ENCODE measurements at regions not wholly inside any gene's neighbourhood (a gene's known extent, or its start where the extent isn't known, plus 50 kb on each side); places are given as distances from the start of the nearest gene placed in this dataset.

DNA sequence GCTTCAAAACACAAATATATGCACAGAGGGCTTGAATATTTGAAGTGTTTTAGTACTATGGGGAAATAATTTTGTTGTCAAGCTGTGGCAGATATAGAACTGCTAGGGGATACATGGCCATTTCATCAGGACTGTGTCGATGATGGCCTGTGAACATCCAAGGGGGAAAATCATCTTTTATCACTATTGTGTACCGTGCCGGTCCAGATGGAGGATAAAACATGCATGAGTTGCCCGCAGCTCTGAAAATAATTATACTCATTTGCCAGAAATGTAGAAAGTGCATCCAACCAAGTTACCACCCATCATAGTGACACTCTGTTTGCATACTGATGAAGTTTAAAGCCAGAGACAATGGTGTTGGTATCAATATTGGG, 405.9 kb downstream of the ZSWIM6 start:
- POLR2A ChIA-PET = no interaction called here
- no peak for TF ChIP-seq FOXM1 (IDR thresholded peaks at IDR 0.05; ENCODE audit: borderline replicate concordance)
- no peak for TF ChIP-seq NFRKB (IDR thresholded peaks at IDR 0.05)
- TF ChIP-seq BHLHE40 (IDR thresholded peaks at IDR 0.05; ENCODE audit: borderline replicate concordance) = no peak
- no peak for DNase-seq (ENCODE audit: extremely low spot score)
- CTCF ChIA-PET = no interaction called here

DNA sequence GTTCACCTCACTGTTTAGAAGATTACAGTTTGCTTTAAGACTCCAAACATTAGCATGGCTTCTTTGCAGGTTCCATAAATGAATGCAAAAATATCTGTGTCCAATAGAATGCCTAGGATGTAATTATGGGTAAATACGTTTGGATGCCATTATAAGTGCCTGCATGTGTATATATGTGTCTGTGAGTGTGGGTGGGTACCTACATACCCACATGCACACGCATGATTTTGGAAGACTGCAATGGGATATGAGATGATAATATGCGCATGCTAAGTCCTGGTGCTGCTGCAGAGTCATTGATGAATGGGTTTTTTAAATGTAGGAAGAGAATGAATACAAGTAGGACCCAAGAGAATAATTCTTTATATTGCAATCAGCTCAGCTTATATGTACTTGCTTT, 406.4 kb downstream of the ZSWIM6 start:
- no peak for DNase-seq (ENCODE audit: extremely low spot score)
- POLR2A ChIA-PET = no interaction called here
- CTCF ChIA-PET = no interaction called here
- TF ChIP-seq ZNF384 (IDR thresholded peaks at IDR 0.05) (no peak), BHLHE40 (IDR thresholded peaks at IDR 0.05; ENCODE audit: borderline replicate concordance) (no peak), L3MBTL2 (conservative IDR thresholded peaks at IDR 0.05) (no peak), FOXM1 (IDR thresholded peaks at IDR 0.05; ENCODE audit: borderline replicate concordance) (no peak), ELF4 (IDR thresholded peaks at IDR 0.05) (no peak), FOXA1 (IDR thresholded peaks at IDR 0.05) (no peak), FOXK2 (IDR thresholded peaks at IDR 0.05) (no peak), NFRKB (IDR thresholded peaks at IDR 0.05) (no peak), CTBP1 (IDR thresholded peaks at IDR 0.05; ENCODE audit: borderline replicate concordance) (no peak), ARNT (IDR thresholded peaks at IDR 0.05) (no peak)
- TF ChIP-seq, protein P1, sequence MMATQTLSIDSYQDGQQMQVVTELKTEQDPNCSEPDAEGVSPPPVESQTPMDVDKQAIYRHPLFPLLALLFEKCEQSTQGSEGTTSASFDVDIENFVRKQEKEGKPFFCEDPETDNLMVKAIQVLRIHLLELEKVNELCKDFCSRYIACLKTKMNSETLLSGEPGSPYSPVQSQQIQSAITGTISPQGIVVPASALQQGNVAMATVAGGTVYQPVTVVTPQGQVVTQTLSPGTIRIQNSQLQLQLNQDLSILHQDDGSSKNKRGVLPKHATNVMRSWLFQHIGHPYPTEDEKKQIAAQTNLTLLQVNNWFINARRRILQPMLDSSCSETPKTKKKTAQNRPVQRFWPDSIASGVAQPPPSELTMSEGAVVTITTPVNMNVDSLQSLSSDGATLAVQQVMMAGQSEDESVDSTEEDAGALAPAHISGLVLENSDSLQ (IDR thresholded peaks at IDR 0.05) = no peak

DNA sequence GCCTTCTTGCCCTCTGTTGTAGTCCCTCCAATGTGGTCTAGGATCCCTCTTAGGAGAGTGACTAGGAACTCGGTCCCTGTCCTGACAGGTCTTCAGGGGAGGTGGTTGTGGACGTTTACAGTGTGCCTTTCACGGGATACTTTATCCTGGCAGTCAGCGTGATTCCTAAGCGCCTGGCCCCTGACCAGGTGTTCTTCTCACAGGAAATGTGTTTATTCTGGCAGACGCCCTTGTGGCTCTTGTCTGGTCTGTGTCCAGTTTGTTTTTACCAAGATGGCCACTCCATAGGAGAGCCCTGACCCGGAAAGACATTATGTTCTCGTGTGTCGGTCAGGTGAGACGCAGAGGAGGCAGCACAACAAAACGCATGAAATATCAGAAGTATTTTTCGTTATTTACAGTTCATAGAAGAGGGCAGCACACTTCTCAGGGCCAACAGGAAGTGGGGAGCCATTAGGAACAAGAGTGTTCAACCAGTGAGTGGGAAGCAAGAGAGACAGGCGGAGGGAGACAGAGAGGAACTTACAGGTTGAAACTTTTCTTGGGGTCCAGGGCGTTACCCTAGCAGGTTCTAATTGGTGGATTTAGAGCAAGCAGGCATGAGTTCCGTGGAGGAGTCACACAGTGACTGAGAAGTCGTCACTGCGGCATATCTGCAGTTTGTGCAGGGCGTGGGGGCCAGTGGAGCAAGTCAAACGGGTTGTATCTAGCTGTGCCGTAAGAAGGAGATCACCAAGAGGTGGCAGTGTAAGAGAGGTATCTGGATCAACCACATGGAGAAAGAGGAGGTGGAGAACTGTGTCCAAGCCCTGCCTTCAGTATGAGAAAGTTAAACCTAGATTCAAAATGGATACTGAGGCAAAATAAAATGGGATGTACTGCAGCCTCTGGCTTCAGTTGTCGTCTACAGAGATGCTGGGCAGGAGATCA, 412.9 kb downstream of the ZSWIM6 start:
- POLR2A ChIA-PET = no interaction called here
- TF ChIP-seq FOXM1 (IDR thresholded peaks at IDR 0.05; ENCODE audit: borderline replicate concordance) = no peak
- no peak for TF ChIP-seq LEF1 (IDR thresholded peaks at IDR 0.05; ENCODE audit: borderline replicate concordance)
- no peak for TF ChIP-seq ARNT (IDR thresholded peaks at IDR 0.05)
- TF ChIP-seq, protein P1 (IDR thresholded peaks at IDR 0.05) = no peak
- no peak for TF ChIP-seq CTBP1 (IDR thresholded peaks at IDR 0.05; ENCODE audit: borderline replicate concordance)
- no peak for TF ChIP-seq ZNF384 (IDR thresholded peaks at IDR 0.05)
- CTCF ChIA-PET = no interaction called here
- DNase-seq (ENCODE audit: extremely low spot score) = no peak

DNA sequence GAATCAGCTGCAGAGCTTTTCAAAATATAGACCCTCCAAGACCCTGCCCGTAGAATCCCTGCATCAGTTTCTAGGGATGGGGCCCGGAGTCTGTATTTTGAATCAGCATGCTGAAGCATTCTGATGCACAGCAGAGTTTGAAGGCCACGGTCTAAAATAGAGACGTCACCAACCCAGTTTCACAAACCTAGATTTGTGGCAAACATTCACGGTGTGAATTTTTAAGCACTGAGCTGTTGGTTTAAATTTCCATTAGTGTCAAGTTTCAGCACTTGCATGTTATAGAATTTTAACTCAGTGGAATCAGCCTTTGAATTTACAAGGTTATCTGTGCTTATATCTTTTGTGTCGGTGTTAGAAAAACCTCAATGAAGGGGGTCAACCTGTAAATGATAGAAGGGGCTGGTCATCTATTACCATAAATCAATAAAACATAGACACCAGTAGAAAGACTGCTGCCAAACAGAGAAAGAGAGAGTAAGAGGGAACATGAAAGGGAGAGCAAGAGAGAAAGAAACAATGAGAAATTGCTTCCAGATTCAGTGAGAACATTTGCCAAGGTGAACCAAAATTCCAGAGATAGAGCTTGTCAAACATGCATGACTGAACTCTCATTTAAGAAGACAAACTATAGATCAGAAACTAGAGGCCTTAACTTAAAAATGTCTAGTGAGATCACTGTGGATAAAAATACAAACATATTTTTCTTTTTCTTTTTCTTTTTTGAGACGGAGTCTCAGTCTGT, 414.9 kb downstream of the ZSWIM6 start:
- ChIA-PET CTCF (no interaction called here), POLR2A (no interaction called here)
- no peak for DNase-seq (ENCODE audit: extremely low spot score)
- no peak for TF ChIP-seq HDGF (IDR thresholded peaks at IDR 0.05; ENCODE audit: borderline replicate concordance)
- TF ChIP-seq FOXA1 (IDR thresholded peaks at IDR 0.05) = no peak
- TF ChIP-seq TARDBP (IDR thresholded peaks at IDR 0.05) = no peak
- TF ChIP-seq NFRKB (IDR thresholded peaks at IDR 0.05) = no peak
- TF ChIP-seq, protein P1 (IDR thresholded peaks at IDR 0.05) = no peak
- no peak for TF ChIP-seq FOXK2 (IDR thresholded peaks at IDR 0.05)
- TF ChIP-seq ARNT (IDR thresholded peaks at IDR 0.05) = no peak

DNA sequence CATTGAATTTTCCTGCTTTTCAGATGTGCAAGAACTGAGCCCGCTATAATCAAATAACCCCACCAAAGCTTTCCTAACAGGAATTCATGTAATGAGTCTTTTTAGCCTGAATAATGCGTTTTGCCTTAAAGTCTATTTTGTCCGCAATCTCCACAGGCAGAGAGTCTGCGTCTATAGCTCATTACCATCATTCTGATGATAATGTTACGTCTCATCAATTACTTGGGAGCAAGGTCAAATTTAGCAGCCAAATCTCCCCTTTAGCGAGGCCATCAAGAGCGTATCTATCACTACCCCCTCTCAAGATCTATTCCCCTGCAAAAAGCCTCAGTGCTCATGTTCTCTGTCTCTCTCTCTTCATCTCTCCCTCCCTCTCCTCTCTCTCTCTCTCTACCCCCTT, 416.1 kb downstream of the ZSWIM6 start:
- POLR2A ChIA-PET = no interaction called here

DNA sequence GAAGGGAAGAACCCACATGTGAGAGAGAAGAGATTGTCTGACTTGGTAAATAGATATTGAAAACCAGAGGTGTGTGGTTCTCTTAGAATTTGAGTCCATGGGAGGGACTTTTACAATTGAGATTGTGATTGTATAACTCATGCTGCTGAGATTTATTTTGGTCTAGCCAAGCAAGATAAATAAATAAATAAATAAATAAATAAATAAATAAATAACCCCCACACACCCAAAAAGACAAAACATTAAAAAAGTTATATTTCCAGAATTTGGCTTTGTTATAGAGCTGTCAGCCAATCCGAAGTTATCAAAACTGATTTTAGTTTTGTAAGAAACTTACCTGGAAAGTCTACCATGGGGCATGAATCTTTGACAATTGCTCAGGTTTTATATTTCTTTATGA, 416.6 kb downstream of the ZSWIM6 start:
- ChIA-PET POLR2A (no interaction called here), CTCF (no interaction called here)
- no peak for DNase-seq (ENCODE audit: extremely low spot score)
- TF ChIP-seq SP1 (IDR thresholded peaks at IDR 0.05) = no peak
- TF ChIP-seq FOXK2 (IDR thresholded peaks at IDR 0.05) = no peak
- TF ChIP-seq BHLHE40 (IDR thresholded peaks at IDR 0.05; ENCODE audit: borderline replicate concordance) = no peak
- TF ChIP-seq FOXM1 (IDR thresholded peaks at IDR 0.05; ENCODE audit: borderline replicate concordance) = no peak
- TF ChIP-seq ELF4 (IDR thresholded peaks at IDR 0.05) = no peak

More for the DNA sequence above, 416.1 kb downstream of the ZSWIM6 start:
- TF ChIP-seq, protein P1 (IDR thresholded peaks at IDR 0.05) = no peak
- no peak for TF ChIP-seq CTBP1 (IDR thresholded peaks at IDR 0.05; ENCODE audit: borderline replicate concordance)
- DNase-seq (ENCODE audit: extremely low spot score) = no peak
- CTCF ChIA-PET = no interaction called here
